WTC11 (cell line): ENCODE measurements at regions not wholly inside any gene's neighbourhood (a gene's known extent, or its start where the extent isn't known, plus 50 kb on each side); places are given as distances from the start of the nearest gene placed in this dataset.

ENCODE experiments used
- ATAC-seq: fragments of 200-7000 bp; cut with Tn5 transposase; 2 replicates; pipeline ENCODE4 v1.10.0; 2021; ENCODE audit warnings: mild to moderate bottlenecking, moderate library complexity
- CTCF ChIA-PET: fragments of 300-600 bp; sonication (Branson Sonifier 250); formaldehyde crosslinking; loops from one replicate; lab custom pipeline; 2021; ENCODE audit warnings: antibody characterized with exemption; lab: Charles Lee
- POLR2A ChIA-PET: fragments of 350-600 bp; sonication (Branson Sonifier 250); formaldehyde crosslinking; loops from one replicate; lab custom pipeline; 2021; ENCODE audit warnings: antibody characterized with exemption; lab: Charles Lee
- DNase-seq: peaks from one replicate; pipeline ENCODE4 v3.0.0; 2021; ENCODE audit warnings: low spot score
- H3K27ac Mint-ChIP-seq: 2 replicates; pipeline ENCODE4 v1.8.0; 2021; ENCODE audit warnings: mixed read lengths
- H3K27me3 Mint-ChIP-seq: 2 replicates; pipeline ENCODE4 v1.8.0; 2021; ENCODE audit warnings: low read depth, mild to moderate bottlenecking, moderate library complexity, mixed read lengths
- H3K36me3 Mint-ChIP-seq: 2 replicates; pipeline ENCODE4 v1.8.0; 2021; ENCODE audit warnings: mixed read lengths
- H3K4me1 Mint-ChIP-seq: 2 replicates; pipeline ENCODE4 v1.8.0; 2022; ENCODE audit warnings: mixed read lengths
- H3K4me3 Mint-ChIP-seq: 2 replicates; pipeline ENCODE4 v1.8.0; 2021; ENCODE audit warnings: mild to moderate bottlenecking, moderate library complexity, mixed read lengths
- H3K9me3 Mint-ChIP-seq: 2 replicates; pipeline ENCODE4 v1.8.0; 2021; ENCODE audit warnings: mixed read lengths
- HMGA2 ChIP-seq: fragments of 250-450 bp; sonication (Bioruptor Pico); IDR thresholded peaks from 2 replicates; pipeline ENCODE4 v1.4.0; 2021; ENCODE audit warnings: mild to moderate bottlenecking, moderate library complexity
- IRF2 ChIP-seq: sonication (generic); formaldehyde crosslinking; IDR thresholded peaks from 2 replicates; pipeline ENCODE4 v1.8.0; 2022; ENCODE audit warnings: low read depth, missing genetic modification reagents, borderline replicate concordance
- NR2C2 ChIP-seq: sonication (generic); formaldehyde crosslinking; IDR thresholded peaks from 2 replicates; pipeline ENCODE4 v1.8.0; 2022; ENCODE audit warnings: mild to moderate bottlenecking, missing genetic modification reagents
- PRRX2 ChIP-seq: fragments of 250-450 bp; sonication (Bioruptor Pico); IDR thresholded peaks from 2 replicates; pipeline ENCODE4 v1.8.0; 2021; ENCODE audit warnings: mild to moderate bottlenecking
- SOX15 ChIP-seq: fragments of 250-450 bp; sonication (Bioruptor Pico); IDR thresholded peaks from 2 replicates; pipeline ENCODE4 v1.9.0; 2021; ENCODE audit warnings: mild to moderate bottlenecking
- TP53 ChIP-seq: sonication (generic); formaldehyde crosslinking; IDR thresholded peaks from 2 replicates; pipeline ENCODE4 v1.8.1; 2023; ENCODE audit warnings: mild to moderate bottlenecking, missing genetic modification reagents
- ZNF121 ChIP-seq: sonication (generic); formaldehyde crosslinking; IDR thresholded peaks from 2 replicates; pipeline ENCODE4 v1.8.0; 2023; ENCODE audit warnings: missing genetic modification reagents
- ZNF423 ChIP-seq: fragments of 250-450 bp; sonication (Bioruptor Pico); IDR thresholded peaks from 2 replicates; pipeline ENCODE4 v2.1.2; 2022; ENCODE audit warnings: mild to moderate bottlenecking, moderate library complexity
- TF ChIP-seq, protein P1 (sequence below): sonication (generic); formaldehyde crosslinking; IDR thresholded peaks from 2 replicates; pipeline ENCODE4 v1.8.1; 2023; ENCODE audit warnings: mild to moderate bottlenecking, missing genetic modification reagents, moderate library complexity
- TF ChIP-seq, protein P2 (sequence below): sonication (generic); formaldehyde crosslinking; IDR thresholded peaks from 2 replicates; pipeline ENCODE4 v1.8.0; 2022; ENCODE audit warnings: missing genetic modification reagents
- TF ChIP-seq, protein P3 (sequence below): sonication (generic); formaldehyde crosslinking; IDR thresholded peaks from 2 replicates; pipeline ENCODE4 v1.8.0; 2023; ENCODE audit warnings: mild to moderate bottlenecking, missing genetic modification reagents
- TF ChIP-seq, protein P4 (sequence below): fragments of 250-450 bp; sonication (Bioruptor Pico); IDR thresholded peaks from 2 replicates; pipeline ENCODE4 v1.8.0; 2021; ENCODE audit warnings: mild to moderate bottlenecking
- TF ChIP-seq, protein P5 (sequence below): sonication (generic); formaldehyde crosslinking; IDR thresholded peaks from 2 replicates; pipeline ENCODE4 v1.8.0; 2022; ENCODE audit warnings: mild to moderate bottlenecking, missing genetic modification reagents
- TF ChIP-seq, protein P6 (sequence below): sonication (generic); formaldehyde crosslinking; IDR thresholded peaks from 2 replicates; pipeline ENCODE4 v1.8.1; 2022; ENCODE audit warnings: missing genetic modification reagents, borderline replicate concordance
- TF ChIP-seq, protein P7 (sequence below): sonication (generic); formaldehyde crosslinking; IDR thresholded peaks from 2 replicates; pipeline ENCODE4 v1.8.1; 2022; ENCODE audit warnings: low read depth, mild to moderate bottlenecking, moderate library complexity, missing genetic modification reagents, borderline replicate concordance
- TF ChIP-seq, protein P8 (sequence below): sonication (generic); formaldehyde crosslinking; conservative IDR thresholded peaks from 2 replicates; pipeline ENCODE4 v1.8.1; 2022; ENCODE audit warnings: mild to moderate bottlenecking, missing genetic modification reagents

DNA sequence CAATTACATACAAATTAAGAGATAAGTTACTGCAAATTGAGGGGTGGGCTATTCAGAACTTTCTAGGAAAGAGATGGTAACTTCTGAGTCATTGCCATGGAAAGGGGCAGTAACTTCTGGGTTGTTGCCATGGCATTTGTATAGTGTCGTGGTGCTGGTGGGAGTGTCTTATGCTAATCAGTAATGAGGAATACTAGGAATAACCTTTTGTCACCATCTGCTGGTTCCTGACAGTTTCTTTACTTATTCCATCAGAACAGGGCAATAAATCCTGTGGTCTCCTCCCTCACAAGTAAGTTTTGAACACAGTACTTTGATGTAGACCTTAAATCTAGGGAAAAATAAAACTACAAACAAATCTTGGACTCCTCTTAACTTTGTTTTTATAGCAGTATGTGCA lies 435.4 kb downstream of the BCL11A start:
- Mint-ChIP-seq H3K27me3 (no peaks in the 10 kb centered on the region), H3K4me3 (no peak overlapping the region), H3K36me3 (peaks cover 39% of the 10 kb centered on the region), H3K9me3 (peaks cover 53% of the 10 kb centered on the region), H3K27ac (no peak overlapping the region), H3K4me1 (no peaks in the 10 kb centered on the region)
- TF ChIP-seq, protein P1, sequence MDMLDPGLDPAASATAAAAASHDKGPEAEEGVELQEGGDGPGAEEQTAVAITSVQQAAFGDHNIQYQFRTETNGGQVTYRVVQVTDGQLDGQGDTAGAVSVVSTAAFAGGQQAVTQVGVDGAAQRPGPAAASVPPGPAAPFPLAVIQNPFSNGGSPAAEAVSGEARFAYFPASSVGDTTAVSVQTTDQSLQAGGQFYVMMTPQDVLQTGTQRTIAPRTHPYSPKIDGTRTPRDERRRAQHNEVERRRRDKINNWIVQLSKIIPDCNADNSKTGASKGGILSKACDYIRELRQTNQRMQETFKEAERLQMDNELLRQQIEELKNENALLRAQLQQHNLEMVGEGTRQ (CRISPR knock-in tag): no peak
- TF ChIP-seq, protein P2, sequence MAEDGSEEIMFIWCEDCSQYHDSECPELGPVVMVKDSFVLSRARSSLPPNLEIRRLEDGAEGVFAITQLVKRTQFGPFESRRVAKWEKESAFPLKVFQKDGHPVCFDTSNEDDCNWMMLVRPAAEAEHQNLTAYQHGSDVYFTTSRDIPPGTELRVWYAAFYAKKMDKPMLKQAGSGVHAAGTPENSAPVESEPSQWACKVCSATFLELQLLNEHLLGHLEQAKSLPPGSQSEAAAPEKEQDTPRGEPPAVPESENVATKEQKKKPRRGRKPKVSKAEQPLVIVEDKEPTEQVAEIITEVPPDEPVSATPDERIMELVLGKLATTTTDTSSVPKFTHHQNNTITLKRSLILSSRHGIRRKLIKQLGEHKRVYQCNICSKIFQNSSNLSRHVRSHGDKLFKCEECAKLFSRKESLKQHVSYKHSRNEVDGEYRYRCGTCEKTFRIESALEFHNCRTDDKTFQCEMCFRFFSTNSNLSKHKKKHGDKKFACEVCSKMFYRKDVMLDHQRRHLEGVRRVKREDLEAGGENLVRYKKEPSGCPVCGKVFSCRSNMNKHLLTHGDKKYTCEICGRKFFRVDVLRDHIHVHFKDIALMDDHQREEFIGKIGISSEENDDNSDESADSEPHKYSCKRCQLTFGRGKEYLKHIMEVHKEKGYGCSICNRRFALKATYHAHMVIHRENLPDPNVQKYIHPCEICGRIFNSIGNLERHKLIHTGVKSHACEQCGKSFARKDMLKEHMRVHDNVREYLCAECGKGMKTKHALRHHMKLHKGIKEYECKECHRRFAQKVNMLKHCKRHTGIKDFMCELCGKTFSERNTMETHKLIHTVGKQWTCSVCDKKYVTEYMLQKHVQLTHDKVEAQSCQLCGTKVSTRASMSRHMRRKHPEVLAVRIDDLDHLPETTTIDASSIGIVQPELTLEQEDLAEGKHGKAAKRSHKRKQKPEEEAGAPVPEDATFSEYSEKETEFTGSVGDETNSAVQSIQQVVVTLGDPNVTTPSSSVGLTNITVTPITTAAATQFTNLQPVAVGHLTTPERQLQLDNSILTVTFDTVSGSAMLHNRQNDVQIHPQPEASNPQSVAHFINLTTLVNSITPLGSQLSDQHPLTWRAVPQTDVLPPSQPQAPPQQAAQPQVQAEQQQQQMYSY (CRISPR knock-in tag): no peak
- TF ChIP-seq PRRX2: no peak
- TF ChIP-seq, protein P3, sequence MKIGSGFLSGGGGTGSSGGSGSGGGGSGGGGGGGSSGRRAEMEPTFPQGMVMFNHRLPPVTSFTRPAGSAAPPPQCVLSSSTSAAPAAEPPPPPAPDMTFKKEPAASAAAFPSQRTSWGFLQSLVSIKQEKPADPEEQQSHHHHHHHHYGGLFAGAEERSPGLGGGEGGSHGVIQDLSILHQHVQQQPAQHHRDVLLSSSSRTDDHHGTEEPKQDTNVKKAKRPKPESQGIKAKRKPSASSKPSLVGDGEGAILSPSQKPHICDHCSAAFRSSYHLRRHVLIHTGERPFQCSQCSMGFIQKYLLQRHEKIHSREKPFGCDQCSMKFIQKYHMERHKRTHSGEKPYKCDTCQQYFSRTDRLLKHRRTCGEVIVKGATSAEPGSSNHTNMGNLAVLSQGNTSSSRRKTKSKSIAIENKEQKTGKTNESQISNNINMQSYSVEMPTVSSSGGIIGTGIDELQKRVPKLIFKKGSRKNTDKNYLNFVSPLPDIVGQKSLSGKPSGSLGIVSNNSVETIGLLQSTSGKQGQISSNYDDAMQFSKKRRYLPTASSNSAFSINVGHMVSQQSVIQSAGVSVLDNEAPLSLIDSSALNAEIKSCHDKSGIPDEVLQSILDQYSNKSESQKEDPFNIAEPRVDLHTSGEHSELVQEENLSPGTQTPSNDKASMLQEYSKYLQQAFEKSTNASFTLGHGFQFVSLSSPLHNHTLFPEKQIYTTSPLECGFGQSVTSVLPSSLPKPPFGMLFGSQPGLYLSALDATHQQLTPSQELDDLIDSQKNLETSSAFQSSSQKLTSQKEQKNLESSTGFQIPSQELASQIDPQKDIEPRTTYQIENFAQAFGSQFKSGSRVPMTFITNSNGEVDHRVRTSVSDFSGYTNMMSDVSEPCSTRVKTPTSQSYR: no peak
- TF ChIP-seq, protein P4, sequence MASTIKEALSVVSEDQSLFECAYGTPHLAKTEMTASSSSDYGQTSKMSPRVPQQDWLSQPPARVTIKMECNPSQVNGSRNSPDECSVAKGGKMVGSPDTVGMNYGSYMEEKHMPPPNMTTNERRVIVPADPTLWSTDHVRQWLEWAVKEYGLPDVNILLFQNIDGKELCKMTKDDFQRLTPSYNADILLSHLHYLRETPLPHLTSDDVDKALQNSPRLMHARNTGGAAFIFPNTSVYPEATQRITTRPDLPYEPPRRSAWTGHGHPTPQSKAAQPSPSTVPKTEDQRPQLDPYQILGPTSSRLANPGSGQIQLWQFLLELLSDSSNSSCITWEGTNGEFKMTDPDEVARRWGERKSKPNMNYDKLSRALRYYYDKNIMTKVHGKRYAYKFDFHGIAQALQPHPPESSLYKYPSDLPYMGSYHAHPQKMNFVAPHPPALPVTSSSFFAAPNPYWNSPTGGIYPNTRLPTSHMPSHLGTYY (CRISPR knock-in tag): no peak
- TF ChIP-seq TP53: no peak
- TF ChIP-seq ZNF121: no peak
- TF ChIP-seq, protein P5, sequence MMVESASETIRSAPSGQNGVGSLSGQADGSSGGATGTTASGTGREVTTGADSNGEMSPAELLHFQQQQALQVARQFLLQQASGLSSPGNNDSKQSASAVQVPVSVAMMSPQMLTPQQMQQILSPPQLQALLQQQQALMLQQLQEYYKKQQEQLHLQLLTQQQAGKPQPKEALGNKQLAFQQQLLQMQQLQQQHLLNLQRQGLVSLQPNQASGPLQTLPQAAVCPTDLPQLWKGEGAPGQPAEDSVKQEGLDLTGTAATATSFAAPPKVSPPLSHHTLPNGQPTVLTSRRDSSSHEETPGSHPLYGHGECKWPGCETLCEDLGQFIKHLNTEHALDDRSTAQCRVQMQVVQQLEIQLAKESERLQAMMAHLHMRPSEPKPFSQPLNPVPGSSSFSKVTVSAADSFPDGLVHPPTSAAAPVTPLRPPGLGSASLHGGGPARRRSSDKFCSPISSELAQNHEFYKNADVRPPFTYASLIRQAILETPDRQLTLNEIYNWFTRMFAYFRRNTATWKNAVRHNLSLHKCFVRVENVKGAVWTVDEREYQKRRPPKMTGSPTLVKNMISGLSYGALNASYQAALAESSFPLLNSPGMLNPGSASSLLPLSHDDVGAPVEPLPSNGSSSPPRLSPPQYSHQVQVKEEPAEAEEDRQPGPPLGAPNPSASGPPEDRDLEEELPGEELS: no peak
- TF ChIP-seq, protein P6, sequence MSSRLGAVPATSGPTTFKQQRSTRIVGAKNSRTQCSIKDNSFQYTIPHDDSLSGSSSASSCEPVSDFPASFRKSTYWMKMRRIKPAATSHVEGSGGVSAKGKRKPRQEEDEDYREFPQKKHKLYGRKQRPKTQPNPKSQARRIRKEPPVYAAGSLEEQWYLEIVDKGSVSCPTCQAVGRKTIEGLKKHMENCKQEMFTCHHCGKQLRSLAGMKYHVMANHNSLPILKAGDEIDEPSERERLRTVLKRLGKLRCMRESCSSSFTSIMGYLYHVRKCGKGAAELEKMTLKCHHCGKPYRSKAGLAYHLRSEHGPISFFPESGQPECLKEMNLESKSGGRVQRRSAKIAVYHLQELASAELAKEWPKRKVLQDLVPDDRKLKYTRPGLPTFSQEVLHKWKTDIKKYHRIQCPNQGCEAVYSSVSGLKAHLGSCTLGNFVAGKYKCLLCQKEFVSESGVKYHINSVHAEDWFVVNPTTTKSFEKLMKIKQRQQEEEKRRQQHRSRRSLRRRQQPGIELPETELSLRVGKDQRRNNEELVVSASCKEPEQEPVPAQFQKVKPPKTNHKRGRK (CRISPR knock-in tag): no peak
- TF ChIP-seq SOX15 (CRISPR knock-in tag): no peak
- TF ChIP-seq, protein P7, sequence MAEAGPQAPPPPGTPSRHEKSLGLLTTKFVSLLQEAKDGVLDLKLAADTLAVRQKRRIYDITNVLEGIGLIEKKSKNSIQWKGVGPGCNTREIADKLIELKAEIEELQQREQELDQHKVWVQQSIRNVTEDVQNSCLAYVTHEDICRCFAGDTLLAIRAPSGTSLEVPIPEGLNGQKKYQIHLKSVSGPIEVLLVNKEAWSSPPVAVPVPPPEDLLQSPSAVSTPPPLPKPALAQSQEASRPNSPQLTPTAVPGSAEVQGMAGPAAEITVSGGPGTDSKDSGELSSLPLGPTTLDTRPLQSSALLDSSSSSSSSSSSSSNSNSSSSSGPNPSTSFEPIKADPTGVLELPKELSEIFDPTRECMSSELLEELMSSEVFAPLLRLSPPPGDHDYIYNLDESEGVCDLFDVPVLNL (CRISPR knock-in tag): no peak
- TF ChIP-seq HMGA2: no peak
- TF ChIP-seq, protein P8, sequence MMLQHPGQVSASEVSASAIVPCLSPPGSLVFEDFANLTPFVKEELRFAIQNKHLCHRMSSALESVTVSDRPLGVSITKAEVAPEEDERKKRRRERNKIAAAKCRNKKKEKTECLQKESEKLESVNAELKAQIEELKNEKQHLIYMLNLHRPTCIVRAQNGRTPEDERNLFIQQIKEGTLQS (CRISPR knock-in tag): no peak
- TF ChIP-seq ZNF423 (CRISPR knock-in tag): no peak
- no peak for TF ChIP-seq NR2C2 (CRISPR knock-in tag)
- TF ChIP-seq IRF2 (CRISPR knock-in tag): no peak
- POLR2A ChIA-PET: no interaction called here
- CTCF ChIA-PET: no interaction called here
- ATAC-seq (no peak), DNase-seq (no peak)
